GM11168 (cell line): ENCODE measurements at regions not wholly inside any gene's neighbourhood (a gene's known extent, or its start where the extent isn't known, plus 50 kb on each side); places are given as distances from the start of the nearest gene placed in this dataset.
"Not testable (repeated sequence)": the region's sequence is repeated elsewhere in the genome, so short reads cannot be mapped to it uniquely, and the experiment has no call there.

Source experiments
- in situ Hi-C: fragments of 300-500 bp; cut with MboI; formaldehyde crosslinking; loops from one replicate; pipeline ENCODE4 v1.12.0; 2022; ENCODE audit warnings: low sequenced_read_pairs; ENCODE audit not compliant: unreplicated experiment

- in situ Hi-C loops, result no loop called here
These were observed 85.7 kb downstream of the SUCLG1 start for GRCh38 chr2:84373391-84373790.

- in situ Hi-C loops, result no loop called here
These were observed 96.5 kb downstream of the SUCLG1 start for GRCh38 chr2:84362541-84362940.

GRCh38 chr2:84338069-84338468 lies 121.0 kb downstream of the SUCLG1 start:
- in situ Hi-C loops, result no loop called here

GRCh38 chr2:84327645-84328249 lies 131.3 kb downstream of the SUCLG1 start:
- in situ Hi-C loops, result no loop called here

- in situ Hi-C loops, result no loop called here
These were observed 132.1 kb downstream of the SUCLG1 start for GRCh38 chr2:84326831-84327432.

- in situ Hi-C loops, result no loop called here
These were observed 135.2 kb downstream of the SUCLG1 start for GRCh38 chr2:84323890-84324289.

GRCh38 chr2:84320940-84321339 lies 138.1 kb downstream of the SUCLG1 start:
- in situ Hi-C loops, result no loop called here

- in situ Hi-C loops, result no loop called here
These were observed 139.5 kb downstream of the SUCLG1 start for GRCh38 chr2:84319581-84319980.

GRCh38 chr2:84317135-84317534 lies 141.9 kb downstream of the SUCLG1 start:
- in situ Hi-C loops, result no loop called here

GRCh38 chr2:84314901-84315330 lies 144.2 kb downstream of the SUCLG1 start:
- in situ Hi-C loops, result no loop called here

- in situ Hi-C loops, result no loop called here
These were observed 144.8 kb downstream of the SUCLG1 start for GRCh38 chr2:84314250-84314649.

- in situ Hi-C loops, result no loop called here
These were observed 149.8 kb downstream of the SUCLG1 start for GRCh38 chr2:84309281-84309680.

- in situ Hi-C loops, result no loop called here
These were observed 152.7 kb downstream of the SUCLG1 start for GRCh38 chr2:84306361-84306760.

GRCh38 chr2:84302513-84303412 lies 156.3 kb downstream of the SUCLG1 start:
- in situ Hi-C loops, result no loop called here

- in situ Hi-C loops, result no loop called here
These were observed 157.4 kb downstream of the SUCLG1 start for GRCh38 chr2:84301717-84302116.

- in situ Hi-C loops, result no loop called here
These were observed 158.4 kb downstream of the SUCLG1 start for GRCh38 chr2:84300696-84301029.

GRCh38 chr2:84300001-84300695 lies 158.9 kb downstream of the SUCLG1 start:
- in situ Hi-C loops, result not testable (repeated sequence)

- in situ Hi-C loops, result loop anchor here (10.0 kb wide), 1 partner anchor 274 kb away; no protein-coding TSS in a partner anchor
These were observed 159.8 kb downstream of the SUCLG1 start for GRCh38 chr2:84299211-84299775.

- in situ Hi-C loops, result loop anchor here (10.0 kb wide), 1 partner anchor 272 kb away; no protein-coding TSS in a partner anchor
These were observed 161.9 kb downstream of the SUCLG1 start for GRCh38 chr2:84297155-84297554.

- in situ Hi-C loops, result loop anchor here (10.0 kb wide), 1 partner anchor 269 kb away; no protein-coding TSS in a partner anchor
These were observed 165.2 kb downstream of the SUCLG1 start for GRCh38 chr2:84293791-84294380.
